HG02938 (cell line): ENCODE measurements at regions not wholly inside any gene's neighbourhood (a gene's known extent, or its start where the extent isn't known, plus 50 kb on each side); places are given as distances from the start of the nearest gene placed in this dataset.

Experiments
- ATAC-seq: cut with Tn5 transposase; IDR thresholded peaks from one replicate; pipeline ENCODE4 v1.9.1; 2021; ENCODE audit warnings: mild to moderate bottlenecking, moderate library complexity; ENCODE audit not compliant: unreplicated experiment

GRCh38 chr4:134401798-134402197 is 200.2 kb upstream of the PABPC4L start:
- no peak for ATAC-seq

- no peak for ATAC-seq
These were observed 192.0 kb upstream of the PABPC4L start for GRCh38 chr4:134393592-134393991.

GRCh38 chr4:134390319-134390718 is 188.7 kb upstream of the PABPC4L start:
- no peak for ATAC-seq

GRCh38 chr4:134388351-134388750 is 186.8 kb upstream of the PABPC4L start:
- ATAC-seq: no peak

- no peak for ATAC-seq
These were observed 181.1 kb upstream of the PABPC4L start for GRCh38 chr4:134382478-134383227.

GRCh38 chr4:134375775-134376174 is 174.2 kb upstream of the PABPC4L start:
- no peak for ATAC-seq

GRCh38 chr4:134365852-134366251 is 164.3 kb upstream of the PABPC4L start:
- ATAC-seq: no peak

GRCh38 chr4:134364928-134365327 is 163.3 kb upstream of the PABPC4L start:
- ATAC-seq: no peak

- no peak for ATAC-seq
These were observed 143.7 kb upstream of the PABPC4L start for GRCh38 chr4:134345244-134345643.

- ATAC-seq: no peak
These were observed 142.1 kb upstream of the PABPC4L start for GRCh38 chr4:134343656-134344055.

GRCh38 chr4:134343081-134343480 is 141.5 kb upstream of the PABPC4L start:
- ATAC-seq: no peak

- ATAC-seq: no peak
These were observed 136.0 kb upstream of the PABPC4L start for GRCh38 chr4:134337574-134337973.

GRCh38 chr4:134328741-134329140 is 127.2 kb upstream of the PABPC4L start:
- no peak for ATAC-seq

GRCh38 chr4:134327274-134328122 is 125.9 kb upstream of the PABPC4L start:
- ATAC-seq: no peak

GRCh38 chr4:134326866-134327265 is 125.3 kb upstream of the PABPC4L start:
- ATAC-seq: no peak

GRCh38 chr4:134324179-134324578 is 122.6 kb upstream of the PABPC4L start:
- no peak for ATAC-seq

- ATAC-seq: no peak
These were observed 118.5 kb upstream of the PABPC4L start for GRCh38 chr4:134320048-134320447.

- ATAC-seq: no peak
These were observed 112.0 kb upstream of the PABPC4L start for GRCh38 chr4:134313591-134313990.

- ATAC-seq: no peak
These were observed 108.1 kb upstream of the PABPC4L start for GRCh38 chr4:134309715-134310114.

- ATAC-seq: no peak
These were observed 107.3 kb upstream of the PABPC4L start for GRCh38 chr4:134308910-134309309.

- ATAC-seq: no peak
These were observed 96.7 kb upstream of the PABPC4L start for GRCh38 chr4:134298313-134298712.

- no peak for ATAC-seq
These were observed 96.2 kb upstream of the PABPC4L start for GRCh38 chr4:134297765-134298164.
